Left lobe of liver (tissue), 2 donors: ENCODE measurements at regions not wholly inside any gene's neighbourhood (a gene's known extent, or its start where the extent isn't known, plus 50 kb on each side); places are given as distances from the start of the nearest gene placed in this dataset.

Source experiments
- ATAC-seq: fragments of 200-7000 bp; cut with Tn5 transposase; one replicate; pipeline ENCODE4 v1.9.1; 2020; ENCODE audit warnings: mild to moderate bottlenecking, moderate library complexity
- DNase-seq: peaks from one replicate; pipeline ENCODE4 v3.0.0-alpha.2; 2020; ENCODE audit warnings: low spot score
- donor health status: DM: no; HTN: no; CAD: no; lungs with moderate emphysema.
- donor health status: DM: no; HTN: yes; CAD: no.

GRCh38 chr5:104295991-104296390 is 733.4 kb upstream of the NUDT12 start:
- no peak for DNase-seq
- ATAC-seq, result no peak

GRCh38 chr5:104283136-104283535 is 720.5 kb upstream of the NUDT12 start:
- DNase-seq (no peak), ATAC-seq (no peak)

- no peak for ATAC-seq
- no peak for DNase-seq
These were observed 711.1 kb upstream of the NUDT12 start for GRCh38 chr5:104273725-104274124.

- no peak for DNase-seq
- ATAC-seq, result no peak
These were observed 704.9 kb upstream of the NUDT12 start for GRCh38 chr5:104267320-104268015.

- DNase-seq (no peak), ATAC-seq (no peak)
These were observed 703.6 kb upstream of the NUDT12 start for GRCh38 chr5:104266161-104266560.

GRCh38 chr5:104265531-104266140 is 703.0 kb upstream of the NUDT12 start:
- DNase-seq (no peak), ATAC-seq (no peak)

- DNase-seq, result no peak
These were observed 684.7 kb upstream of the NUDT12 start for GRCh38 chr5:104247260-104247659.

GRCh38 chr5:104241046-104241445 is 678.5 kb upstream of the NUDT12 start:
- no peak for ATAC-seq
- no peak for DNase-seq

More at GRCh38 chr5:104247260-104247659, 684.7 kb upstream of the NUDT12 start:
- no peak for ATAC-seq

GRCh38 chr5:104237586-104237985 is 675.0 kb upstream of the NUDT12 start:
- ATAC-seq (no peak), DNase-seq (no peak)

GRCh38 chr5:104223885-104224773 is 661.5 kb upstream of the NUDT12 start:
- no peak for ATAC-seq
- no peak for DNase-seq

- DNase-seq, result no peak
- no peak for ATAC-seq
These were observed 655.6 kb upstream of the NUDT12 start for GRCh38 chr5:104218200-104218599.

GRCh38 chr5:104213216-104213615 is 650.6 kb upstream of the NUDT12 start:
- DNase-seq (no peak), ATAC-seq (no peak)

- no peak for ATAC-seq
- no peak for DNase-seq
These were observed 637.2 kb upstream of the NUDT12 start for GRCh38 chr5:104199771-104200170.

GRCh38 chr5:104198156-104198555 is 635.6 kb upstream of the NUDT12 start:
- DNase-seq (no peak), ATAC-seq (no peak)

GRCh38 chr5:104189909-104190308 is 627.3 kb upstream of the NUDT12 start:
- no peak for ATAC-seq
- no peak for DNase-seq

GRCh38 chr5:104189031-104189430 is 626.4 kb upstream of the NUDT12 start:
- DNase-seq, result no peak
- no peak for ATAC-seq

- DNase-seq, result no peak
- no peak for ATAC-seq
These were observed 625.1 kb upstream of the NUDT12 start for GRCh38 chr5:104187656-104188055.

- ATAC-seq, result no peak
- no peak for DNase-seq
These were observed 623.9 kb upstream of the NUDT12 start for GRCh38 chr5:104186510-104186909.

- ATAC-seq, result peak; percentile 51
- peak; percentile 50 for DNase-seq
These were observed 623.5 kb upstream of the NUDT12 start for GRCh38 chr5:104186100-104186499.

- DNase-seq (no peak), ATAC-seq (no peak)
These were observed 621.7 kb upstream of the NUDT12 start for GRCh38 chr5:104184264-104184663.

- peak; percentile 100 for ATAC-seq
These were observed 616.4 kb upstream of the NUDT12 start for GRCh38 chr5:104178829-104179456.

More at GRCh38 chr5:104178829-104179456, 616.4 kb upstream of the NUDT12 start:
- DNase-seq, result peak; percentile 75
